Retinal pigment epithelial cell (primary cell): ENCODE measurements at regions not wholly inside any gene's neighbourhood (a gene's known extent, or its start where the extent isn't known, plus 50 kb on each side); places are given as distances from the start of the nearest gene placed in this dataset.

ENCODE experiments used
- DNase-seq: peaks from one replicate; pipeline ENCODE4 v3.0.0-alpha.2; 2010; ENCODE audit warnings: low read depth
- H3K4me3 ChIP-seq: 2 replicates; pipeline ENCODE4 v1.5.1; 2011; ENCODE audit warnings: mild to moderate bottlenecking, low read length, control low read depth, moderate library complexity
- CTCF ChIP-seq: conservative IDR thresholded peaks from 2 replicates; pipeline ENCODE4 v1.5.1; 2011; ENCODE audit warnings: low read depth, low read length, control low read depth, inconsistent platforms

- no peak for TF ChIP-seq CTCF
- DNase-seq, result no peak
- no peak overlapping the region for H3K4me3 ChIP-seq
Observed at GRCh38 chr20:61045091-61045490, 207.0 kb upstream of the CDH4 start.

GRCh38 chr20:61045876-61046585, 206.0 kb upstream of the CDH4 start:
- no peak for DNase-seq
- no peak overlapping the region for H3K4me3 ChIP-seq
- no peak for TF ChIP-seq CTCF

- no peak overlapping the region for H3K4me3 ChIP-seq
- no peak for DNase-seq
- TF ChIP-seq CTCF, result no peak
Observed at GRCh38 chr20:61046721-61047351, 205.2 kb upstream of the CDH4 start.

GRCh38 chr20:61047515-61047914, 204.5 kb upstream of the CDH4 start:
- no peak for TF ChIP-seq CTCF
- H3K4me3 ChIP-seq, result no peak overlapping the region
- DNase-seq, result no peak

GRCh38 chr20:61048302-61048701, 203.8 kb upstream of the CDH4 start:
- DNase-seq, result no peak
- no peak overlapping the region for H3K4me3 ChIP-seq
- no peak for TF ChIP-seq CTCF

- TF ChIP-seq CTCF, result no peak
- no peak overlapping the region for H3K4me3 ChIP-seq
- no peak for DNase-seq
Observed at GRCh38 chr20:61049684-61050083, 202.4 kb upstream of the CDH4 start.

GRCh38 chr20:61050336-61050890, 201.6 kb upstream of the CDH4 start:
- DNase-seq, result no peak
- no peak for TF ChIP-seq CTCF
- H3K4me3 ChIP-seq, result no peak overlapping the region
